Neuron (in vitro differentiated cells): ENCODE measurements at regions not wholly inside any gene's neighbourhood (a gene's known extent, or its start where the extent isn't known, plus 50 kb on each side); places are given as distances from the start of the nearest gene placed in this dataset.

Source experiments
- H2AFZ ChIP-seq: one replicate; pipeline ENCODE4 v1.6.1; 2013; ENCODE audit warnings: low read depth, mild to moderate bottlenecking, inconsistent platforms, low read length, moderate library complexity
- H3K27me3 ChIP-seq: one replicate; pipeline ENCODE4 v1.6.1; 2013; ENCODE audit warnings: low read length; ENCODE audit not compliant: insufficient read depth
- H3K36me3 ChIP-seq: one replicate; pipeline ENCODE4 v1.6.1; 2013; ENCODE audit warnings: low read length; ENCODE audit not compliant: insufficient read depth
- H3K4me1 ChIP-seq: one replicate; pipeline ENCODE4 v1.6.1; 2013; ENCODE audit warnings: low read length; ENCODE audit not compliant: insufficient read depth
- H3K4me3 ChIP-seq: 2 replicates; pipeline ENCODE4 v1.5.1; 2013; ENCODE audit warnings: mild to moderate bottlenecking, low read length, moderate library complexity
- H3K9me3 ChIP-seq: one replicate; pipeline ENCODE4 v1.6.1; 2013; ENCODE audit warnings: low read length

DNA sequence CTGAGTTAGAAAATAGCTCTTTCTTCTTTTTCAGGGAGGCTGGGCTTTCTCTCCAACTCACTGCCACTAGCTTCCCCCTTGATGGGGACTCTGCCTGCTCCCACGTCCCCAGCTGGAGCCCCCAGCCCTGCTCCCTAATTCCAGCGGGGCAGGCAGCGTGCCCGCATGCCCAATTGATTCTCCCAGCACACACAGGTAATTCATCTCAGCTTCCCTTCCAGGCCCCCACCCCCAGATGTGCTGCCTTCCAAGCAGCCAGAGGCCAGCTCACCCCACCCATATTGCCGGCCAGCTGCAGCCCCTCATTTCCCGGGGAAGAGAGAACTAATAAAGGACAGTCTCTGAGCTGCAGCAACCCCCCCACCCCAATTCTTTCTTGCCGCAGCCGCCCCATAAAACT is 69.8 kb downstream of the EFNB1 start:
- Histone ChIP-seq H3K27me3 (peaks cover 10% of the 10 kb centered on the region), H3K9me3 (no peaks in the 10 kb centered on the region), H3K4me1 (peaks cover 28% of the 10 kb centered on the region), H3K36me3 (no peaks in the 10 kb centered on the region), H2AFZ (no peak overlapping the region), H3K4me3 (no peak overlapping the region)

DNA sequence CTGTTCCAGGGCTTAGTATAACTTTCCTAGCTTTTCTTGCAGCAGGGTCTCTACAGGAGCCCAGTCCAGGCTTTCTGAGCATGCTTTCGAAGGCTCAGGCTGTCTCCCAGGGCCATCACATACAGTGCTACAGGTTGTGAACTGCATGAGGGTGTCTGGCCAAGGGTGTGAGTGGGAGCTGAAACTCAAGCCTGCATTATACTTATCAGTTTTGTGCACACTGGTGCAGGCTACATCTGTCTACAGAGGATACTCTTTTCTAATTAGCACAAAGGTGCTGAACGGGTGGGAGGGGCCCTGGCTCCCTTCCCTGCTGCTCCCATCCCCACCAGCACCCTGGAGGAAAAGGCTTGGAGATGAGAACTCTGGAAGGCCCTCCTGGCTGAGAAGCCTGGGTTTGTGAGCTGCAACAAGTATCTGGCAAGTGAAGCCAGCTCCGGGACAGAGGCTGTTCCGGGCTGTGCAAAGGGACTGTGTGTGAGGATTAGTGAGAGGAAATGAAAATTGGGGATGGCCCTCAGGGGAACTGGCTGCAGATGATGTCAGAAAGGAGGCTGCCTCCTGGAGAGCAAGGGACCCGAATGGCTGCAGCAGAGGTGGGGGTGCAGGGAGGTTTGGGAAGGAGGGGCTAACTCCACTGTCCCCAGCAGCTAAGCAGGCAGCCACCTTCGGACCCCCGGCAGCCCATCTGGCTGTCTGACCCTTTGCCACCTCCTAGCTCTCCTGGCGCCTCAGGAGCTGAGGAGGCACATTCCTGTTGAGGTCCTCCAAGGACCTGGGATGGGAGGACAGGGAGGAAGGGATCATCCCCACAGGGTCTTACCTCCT is 68.5 kb downstream of the EFNB1 start:
- Histone ChIP-seq H3K9me3 (no peaks in the 10 kb centered on the region), H3K4me3 (no peak overlapping the region), H3K27me3 (peaks cover 10% of the 10 kb centered on the region), H3K4me1 (peaks cover 31% of the 10 kb centered on the region), H3K36me3 (no peaks in the 10 kb centered on the region), H2AFZ (no peak overlapping the region)

DNA sequence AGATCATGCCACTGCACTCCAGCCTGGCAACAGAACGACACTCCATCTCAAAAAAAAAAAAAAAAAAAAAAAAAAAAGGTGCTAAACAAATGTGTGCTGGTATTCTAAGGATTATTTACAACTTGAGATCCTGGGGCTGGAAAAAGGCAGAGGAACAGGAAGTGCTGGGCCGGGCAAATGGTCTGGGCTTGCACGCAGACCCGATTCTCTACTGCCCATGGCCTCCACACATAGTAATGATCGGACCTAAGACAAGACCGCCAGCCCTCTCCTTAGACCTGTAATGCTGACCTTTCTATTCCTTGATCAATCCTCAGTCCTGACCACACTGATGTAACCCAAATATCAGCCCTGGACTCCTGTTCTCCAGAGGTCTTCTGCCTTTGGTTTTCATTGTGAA is 67.8 kb downstream of the EFNB1 start:
- Histone ChIP-seq H3K27me3 (peaks cover 8% of the 10 kb centered on the region), H2AFZ (no peak overlapping the region), H3K9me3 (no peaks in the 10 kb centered on the region), H3K36me3 (no peaks in the 10 kb centered on the region), H3K4me3 (no peak overlapping the region), H3K4me1 (peaks cover 31% of the 10 kb centered on the region)

DNA sequence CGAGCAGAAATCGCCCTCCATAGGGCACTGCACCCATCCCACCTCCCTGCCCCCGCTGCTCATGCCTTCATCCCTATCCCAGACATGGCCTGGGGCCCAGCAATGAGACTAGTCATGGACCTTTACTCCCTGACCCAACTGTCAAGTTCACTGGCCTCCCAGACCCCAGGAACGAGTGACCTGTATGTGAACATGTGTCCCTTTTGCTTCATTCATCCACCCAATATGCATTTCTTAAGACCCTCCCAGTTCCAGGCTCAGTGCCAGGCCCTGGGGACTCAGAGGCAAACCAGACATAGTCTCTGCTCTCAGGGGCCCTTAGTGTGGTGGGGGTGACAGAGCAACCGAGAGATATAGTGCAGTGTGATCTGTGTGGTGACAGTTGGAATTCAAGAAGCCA is 67.0 kb downstream of the EFNB1 start:
- Histone ChIP-seq H3K27me3 (no peaks in the 10 kb centered on the region), H3K36me3 (no peaks in the 10 kb centered on the region), H2AFZ (no peak overlapping the region), H3K4me3 (no peak overlapping the region), H3K9me3 (no peaks in the 10 kb centered on the region), H3K4me1 (peaks cover 31% of the 10 kb centered on the region)

DNA sequence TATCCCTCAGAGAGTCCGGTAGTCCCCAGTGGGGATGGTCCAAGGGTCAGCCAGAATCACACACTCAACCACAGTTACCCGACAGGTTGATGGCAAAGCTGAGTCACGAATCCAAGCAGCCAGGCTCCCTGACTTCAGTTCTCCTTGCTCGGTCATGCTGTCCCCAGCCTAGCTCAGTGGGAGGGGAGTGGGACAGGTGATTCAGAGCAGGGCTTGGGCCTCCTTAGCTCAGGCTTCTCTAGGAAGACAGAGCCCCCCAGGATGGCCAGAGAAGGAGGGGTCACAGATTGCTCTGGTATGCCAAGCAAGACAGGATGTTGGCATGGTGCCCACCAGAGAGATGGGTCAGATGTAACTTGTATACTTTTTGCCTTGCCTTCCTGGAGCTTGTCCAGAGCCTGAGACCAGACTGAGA is 66.5 kb downstream of the EFNB1 start:
- Histone ChIP-seq H3K27me3 (no peaks in the 10 kb centered on the region), H3K9me3 (no peaks in the 10 kb centered on the region), H3K36me3 (no peaks in the 10 kb centered on the region), H2AFZ (no peak overlapping the region), H3K4me1 (peaks cover 31% of the 10 kb centered on the region), H3K4me3 (no peak overlapping the region)

DNA sequence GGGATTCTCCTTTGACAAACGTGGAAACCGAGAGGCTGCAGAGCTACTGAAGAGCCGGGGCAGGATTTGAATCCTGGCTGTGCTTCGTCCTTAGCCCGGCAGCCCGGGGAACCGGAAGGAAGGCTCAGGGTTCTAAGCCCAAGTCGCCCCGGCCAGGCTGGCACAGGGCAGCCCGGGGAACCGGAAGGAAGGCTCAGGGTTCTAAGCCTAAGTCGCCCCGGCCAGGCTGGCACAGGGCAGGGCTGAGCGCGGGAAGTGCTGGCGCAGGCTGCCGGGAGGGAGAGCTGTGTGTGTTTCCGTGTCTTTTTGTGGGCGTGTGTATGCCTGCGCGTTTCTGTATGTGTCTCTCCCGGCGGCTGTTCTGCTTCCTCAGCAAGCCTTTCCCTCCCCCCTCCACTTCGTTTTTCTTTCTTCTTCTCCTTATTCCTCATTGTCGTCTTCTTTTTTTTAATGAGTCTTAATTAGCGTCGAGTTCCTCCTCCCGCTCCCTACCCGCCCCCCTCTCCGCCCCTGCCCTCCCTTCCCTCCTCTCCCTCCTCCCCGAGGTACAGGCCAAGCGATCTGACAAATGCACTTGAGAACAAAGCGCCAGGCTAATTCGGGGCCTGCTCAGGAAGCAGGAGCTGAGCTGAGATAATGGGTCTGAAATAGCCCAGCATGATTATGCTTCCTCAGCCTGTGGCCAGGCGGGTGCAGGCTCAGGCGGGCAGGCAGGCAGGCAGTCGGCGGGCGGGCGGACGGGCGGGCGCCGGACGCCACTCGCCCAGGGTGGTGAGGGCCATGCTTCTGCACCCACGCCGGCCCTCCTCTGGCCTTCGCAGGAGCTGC is 65.9 kb downstream of the EFNB1 start:
- H3K27me3 ChIP-seq: peaks cover 2% of the 10 kb centered on the region

DNA sequence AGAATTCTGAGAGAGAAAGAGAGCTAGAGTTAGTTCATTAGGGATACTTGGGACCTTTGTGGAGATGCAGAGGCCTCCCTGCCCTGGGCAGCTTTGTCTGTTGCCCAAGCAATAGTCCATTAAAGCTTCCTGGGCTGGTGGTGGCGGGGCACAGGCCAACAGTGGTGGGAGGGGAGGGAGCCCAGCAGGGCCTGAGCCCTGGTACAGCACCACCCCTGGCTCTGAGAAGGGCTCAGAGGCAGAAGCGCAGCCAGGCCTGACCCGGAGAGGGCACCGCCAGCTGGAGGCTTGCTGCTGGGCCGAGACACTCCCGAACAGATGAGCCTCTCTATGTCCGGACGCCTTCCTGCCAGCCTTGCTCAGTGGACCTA is 65.3 kb downstream of the EFNB1 start:
- Histone ChIP-seq H3K4me3 (no peak overlapping the region), H3K36me3 (no peaks in the 10 kb centered on the region), H3K9me3 (no peaks in the 10 kb centered on the region), H3K27me3 (peaks cover 6% of the 10 kb centered on the region), H2AFZ (no peak overlapping the region), H3K4me1 (peaks cover 31% of the 10 kb centered on the region)

More for the DNA sequence above, 65.9 kb downstream of the EFNB1 start:
- peaks cover 31% of the 10 kb centered on the region for H3K4me1 ChIP-seq
- H3K9me3 ChIP-seq: no peaks in the 10 kb centered on the region
- H3K4me3 ChIP-seq: peak overlapping the region; percentile 27
- H2AFZ ChIP-seq: no peak overlapping the region
- H3K36me3 ChIP-seq: no peaks in the 10 kb centered on the region

DNA sequence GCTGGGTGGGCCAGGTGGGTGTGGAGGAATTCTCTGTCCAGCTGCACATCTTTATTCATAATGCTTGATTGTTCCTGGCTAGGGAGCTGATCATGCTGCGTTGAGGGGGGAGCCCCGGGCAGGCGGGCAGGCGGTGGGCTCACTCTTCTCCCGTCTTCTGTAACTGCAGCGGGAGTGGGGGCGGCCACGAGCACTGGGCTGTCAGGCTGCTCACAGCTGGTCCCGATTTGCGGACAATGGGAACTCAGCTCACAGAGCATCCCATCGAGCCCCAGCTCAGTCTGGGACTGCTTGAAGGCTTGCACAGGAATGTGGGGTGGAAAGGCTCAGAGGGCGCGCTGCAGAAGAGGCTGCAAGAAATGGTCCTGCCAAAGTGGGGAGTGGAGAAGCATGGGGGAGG is 63.8 kb downstream of the EFNB1 start:
- Histone ChIP-seq H2AFZ (no peak overlapping the region), H3K36me3 (no peaks in the 10 kb centered on the region), H3K4me1 (peaks cover 31% of the 10 kb centered on the region), H3K9me3 (no peaks in the 10 kb centered on the region), H3K27me3 (peaks cover 10% of the 10 kb centered on the region), H3K4me3 (peak overlapping the region; percentile 10)

DNA sequence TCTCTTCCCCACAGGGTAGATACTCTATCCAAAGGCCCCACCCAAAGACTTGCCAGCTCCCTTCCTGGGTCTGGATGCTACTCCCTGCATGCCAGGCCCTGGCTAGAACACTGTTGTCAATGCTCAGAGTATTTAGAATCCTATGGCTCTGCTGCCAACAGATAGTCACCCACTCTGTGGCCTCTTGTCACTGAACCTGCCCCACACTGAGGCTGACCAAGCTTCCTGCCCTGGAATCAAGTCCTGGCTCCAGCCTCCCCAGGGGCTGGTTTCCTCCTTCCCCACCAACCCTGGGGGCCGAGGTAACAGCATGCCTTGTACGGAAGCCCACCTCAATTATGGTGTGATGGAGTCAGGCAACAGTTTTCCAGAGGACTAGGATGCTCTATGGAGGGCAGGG is 63.3 kb downstream of the EFNB1 start:
- Histone ChIP-seq H3K9me3 (no peaks in the 10 kb centered on the region), H3K4me1 (peaks cover 31% of the 10 kb centered on the region), H3K36me3 (no peaks in the 10 kb centered on the region), H2AFZ (no peak overlapping the region), H3K27me3 (peaks cover 10% of the 10 kb centered on the region), H3K4me3 (no peak overlapping the region)
